Neutrophil (primary cell): ENCODE measurements at regions not wholly inside any gene's neighbourhood (a gene's known extent, or its start where the extent isn't known, plus 50 kb on each side); places are given as distances from the start of the nearest gene placed in this dataset.

Experiments used
- H3K27ac ChIP-seq: fragments of 200-600 bp; sonication (generic); 2 replicates; pipeline ENCODE4 v1.5.1; 2016; ENCODE audit warnings: mild to moderate bottlenecking, moderate library complexity
- H3K27me3 ChIP-seq: fragments of 200-600 bp; sonication (generic); 2 replicates; pipeline ENCODE4 v1.6.0; 2016; ENCODE audit warnings: mild to moderate bottlenecking
- H3K36me3 ChIP-seq: fragments of 200-600 bp; sonication (generic); 2 replicates; pipeline ENCODE4 v1.5.1; 2017
- H3K4me1 ChIP-seq, 2 experiments: fragments of 200-600 bp in 1 of 2; sonication (generic) in 1 of 2; 1 replicate in 1 of 2; 2 replicates in 1 of 2; pipeline versions ENCODE4 v1.5.1 to v1.6.1; 2013 to 2016; ENCODE audit warnings: low read depth in 1 of 2, low read length in 1 of 2, mild to moderate bottlenecking in 1 of 2, moderate library complexity in 1 of 2; ENCODE audit not compliant: control insufficient read depth in 1 of 2, insufficient read depth in 1 of 2
- H3K4me3 ChIP-seq, 2 experiments: fragments of 200-600 bp in 1 of 2; sonication (generic) in 1 of 2; 1 replicate in 1 of 2; 2 replicates in 1 of 2; pipeline ENCODE4 v1.5.1; 2013 to 2016; ENCODE audit warnings: low read depth in 1 of 2, low read length in 1 of 2, mild to moderate bottlenecking in 1 of 2, moderate library complexity in 1 of 2
- H3K9me3 ChIP-seq: fragments of 200-600 bp; sonication (generic); 2 replicates; pipeline ENCODE4 v1.5.1; 2016
- CTCF ChIP-seq: fragments of 200-600 bp; sonication (generic); IDR thresholded peaks from 2 replicates; pipeline ENCODE4 v1.5.1; 2016; ENCODE audit warnings: antibody characterized with exemption

- Histone ChIP-seq H3K27me3 (peaks cover 98% of the 10 kb centered on the region), H3K9me3 (no peaks in the 10 kb centered on the region), H3K36me3 (no peaks in the 10 kb centered on the region), H3K27ac (no peak overlapping the region), H3K4me3 (no peak overlapping the region), H3K4me1 (peaks cover 0 to 4% of the 10 kb centered on the region in 2 experiments)
- TF ChIP-seq CTCF: no peak
These were observed 114.7 kb downstream of the ENGASE start for GRCh38 chr17:79189305-79189704.

GRCh38 chr17:79188685-79189084 lies 114.1 kb downstream of the ENGASE start:
- Histone ChIP-seq H3K4me1 (peaks cover 0 to 10% of the 10 kb centered on the region in 2 experiments), H3K27me3 (peaks cover 98% of the 10 kb centered on the region), H3K9me3 (no peaks in the 10 kb centered on the region), H3K36me3 (no peaks in the 10 kb centered on the region), H3K27ac (no peak overlapping the region), H3K4me3 (no peak overlapping the region)
- no peak for TF ChIP-seq CTCF

- H3K27me3 ChIP-seq: peaks cover 98% of the 10 kb centered on the region
- no peaks in the 10 kb centered on the region for H3K36me3 ChIP-seq
These were observed 113.4 kb downstream of the ENGASE start for GRCh38 chr17:79188048-79188447.

GRCh38 chr17:79187186-79187585 lies 112.6 kb downstream of the ENGASE start:
- TF ChIP-seq CTCF: no peak
- H3K27ac ChIP-seq: no peak overlapping the region
- peaks cover 0 to 13% of the 10 kb centered on the region in 2 experiments for H3K4me1 ChIP-seq
- peaks cover 97% of the 10 kb centered on the region for H3K27me3 ChIP-seq
- no peaks in the 10 kb centered on the region for H3K36me3 ChIP-seq
- H3K4me3 ChIP-seq: no peak overlapping the region
- H3K9me3 ChIP-seq: no peaks in the 10 kb centered on the region

More at GRCh38 chr17:79188048-79188447, 113.4 kb downstream of the ENGASE start:
- Histone ChIP-seq H3K9me3 (no peaks in the 10 kb centered on the region), H3K4me1 (peaks cover 0 to 13% of the 10 kb centered on the region in 2 experiments), H3K4me3 (no peak overlapping the region), H3K27ac (no peak overlapping the region)
- no peak for TF ChIP-seq CTCF

- TF ChIP-seq CTCF: no peak
- Histone ChIP-seq H3K4me3 (no peak overlapping the region), H3K27ac (no peak overlapping the region), H3K27me3 (peaks cover 97% of the 10 kb centered on the region), H3K9me3 (no peaks in the 10 kb centered on the region), H3K4me1 (peaks cover 0 to 13% of the 10 kb centered on the region in 2 experiments), H3K36me3 (no peaks in the 10 kb centered on the region)
These were observed 111.8 kb downstream of the ENGASE start for GRCh38 chr17:79186406-79186805.

- TF ChIP-seq CTCF: no peak
- no peak overlapping the region for H3K27ac ChIP-seq
- H3K36me3 ChIP-seq: no peaks in the 10 kb centered on the region
- no peak overlapping the region for H3K4me3 ChIP-seq
- H3K4me1 ChIP-seq: peaks cover 0 to 13% of the 10 kb centered on the region in 2 experiments
- H3K27me3 ChIP-seq: peaks cover 97% of the 10 kb centered on the region
- H3K9me3 ChIP-seq: no peaks in the 10 kb centered on the region
These were observed 111.0 kb downstream of the ENGASE start for GRCh38 chr17:79185671-79186070.
